Left lung (tissue), 4 donors: ENCODE measurements at regions not wholly inside any gene's neighbourhood (a gene's known extent, or its start where the extent isn't known, plus 50 kb on each side); places are given as distances from the start of the nearest gene placed in this dataset.

ENCODE experiments used
- ATAC-seq: fragments of 200-7000 bp; cut with Tn5 transposase; one replicate; pipeline ENCODE4 v1.9.1; 2020; ENCODE audit warnings: moderate library complexity
- DNase-seq, 4 donors: peaks; one replicate each; pipeline ENCODE4 v3.0.0-alpha.2; 2013 to 2020
- H3K27ac ChIP-seq, 2 donors: fragments of 200-600 bp; sonication (generic) in 1 of 2; one replicate each; pipeline versions ENCODE4 v1.5.0 to v1.8.0; 2020 to 2021
- H3K27me3 ChIP-seq, 2 donors: fragments of 200-600 bp; sonication (generic) in 1 of 2; one replicate each; pipeline versions ENCODE4 v1.5.0 to v1.8.0; 2020 to 2021
- H3K36me3 ChIP-seq, 2 donors: fragments of 200-600 bp; sonication (generic) in 1 of 2; one replicate each; pipeline versions ENCODE4 v1.5.0 to v1.8.0; 2020 to 2021
- H3K4me1 ChIP-seq, 2 donors: fragments of 200-600 bp; one replicate each; pipeline ENCODE4 v1.8.0; 2021
- H3K4me3 ChIP-seq, 2 donors: fragments of 200-600 bp; sonication (generic) in 1 of 2; one replicate each; pipeline versions ENCODE4 v1.5.0 to v1.8.0; 2020 to 2021; ENCODE audit warnings: mild to moderate bottlenecking in 1 of 2
- H3K9me3 ChIP-seq, 2 donors: fragments of 200-600 bp; sonication (generic) in 1 of 2; one replicate each; pipeline versions ENCODE4 v1.5.0 to v1.8.0; 2020 to 2021
- intact Hi-C, 2 donors: fragments of 100-400 bp; cut with DNase I; formaldehyde crosslinking; loops; one replicate each; pipeline versions ENCODE4 v1.11.2 to v1.14.2; 2022
- TF ChIP-seq, protein P1 (sequence below), 2 donors: fragments of 200-600 bp; sonication (generic) in 1 of 2; IDR thresholded peaks; one replicate each; pipeline versions ENCODE4 v1.5.0 to v1.8.0; 2021; ENCODE audit warnings: antibody characterized with exemption in 2 of 2
- donor health status: DM: no; HTN: yes; CAD: no.
- donor health status: DM: no; HTN: no; CAD: no.

GRCh38 chr12:58645946-58646345, 274.4 kb downstream of the LRIG3 start:
- Histone ChIP-seq H3K4me3 (no peak overlapping the region), H3K9me3 (no peaks in the 10 kb centered on the region), H3K4me1 (no peaks in the 10 kb centered on the region), H3K27me3 (no peaks in the 10 kb centered on the region), H3K36me3 (no peaks in the 10 kb centered on the region), H3K27ac (no peak overlapping the region)
- DNase-seq, result no peak
- ATAC-seq, result no peak
- TF ChIP-seq, protein P1, sequence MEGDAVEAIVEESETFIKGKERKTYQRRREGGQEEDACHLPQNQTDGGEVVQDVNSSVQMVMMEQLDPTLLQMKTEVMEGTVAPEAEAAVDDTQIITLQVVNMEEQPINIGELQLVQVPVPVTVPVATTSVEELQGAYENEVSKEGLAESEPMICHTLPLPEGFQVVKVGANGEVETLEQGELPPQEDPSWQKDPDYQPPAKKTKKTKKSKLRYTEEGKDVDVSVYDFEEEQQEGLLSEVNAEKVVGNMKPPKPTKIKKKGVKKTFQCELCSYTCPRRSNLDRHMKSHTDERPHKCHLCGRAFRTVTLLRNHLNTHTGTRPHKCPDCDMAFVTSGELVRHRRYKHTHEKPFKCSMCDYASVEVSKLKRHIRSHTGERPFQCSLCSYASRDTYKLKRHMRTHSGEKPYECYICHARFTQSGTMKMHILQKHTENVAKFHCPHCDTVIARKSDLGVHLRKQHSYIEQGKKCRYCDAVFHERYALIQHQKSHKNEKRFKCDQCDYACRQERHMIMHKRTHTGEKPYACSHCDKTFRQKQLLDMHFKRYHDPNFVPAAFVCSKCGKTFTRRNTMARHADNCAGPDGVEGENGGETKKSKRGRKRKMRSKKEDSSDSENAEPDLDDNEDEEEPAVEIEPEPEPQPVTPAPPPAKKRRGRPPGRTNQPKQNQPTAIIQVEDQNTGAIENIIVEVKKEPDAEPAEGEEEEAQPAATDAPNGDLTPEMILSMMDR (IDR thresholded peaks at IDR 0.05), result no peak
- intact Hi-C loops, result no loop called here

- no peaks in the 10 kb centered on the region for H3K4me1 ChIP-seq
- no peak overlapping the region for H3K27ac ChIP-seq
- no peak for DNase-seq
- H3K9me3 ChIP-seq, result no peaks in the 10 kb centered on the region
- no peaks in the 10 kb centered on the region for H3K36me3 ChIP-seq
- TF ChIP-seq, protein P1 (IDR thresholded peaks at IDR 0.05), result no peak
- intact Hi-C loops, result no loop called here
- H3K4me3 ChIP-seq, result no peak overlapping the region
- no peak for ATAC-seq
- no peaks in the 10 kb centered on the region for H3K27me3 ChIP-seq
Observed at GRCh38 chr12:58647495-58647894, 272.8 kb downstream of the LRIG3 start.

GRCh38 chr12:58648176-58648575, 272.1 kb downstream of the LRIG3 start:
- peaks cover 0 to under 1% of the 10 kb centered on the region in 2 donors for H3K9me3 ChIP-seq
- H3K27me3 ChIP-seq, result no peaks in the 10 kb centered on the region
- no peak overlapping the region for H3K4me3 ChIP-seq
- no peaks in the 10 kb centered on the region for H3K4me1 ChIP-seq
- H3K27ac ChIP-seq, result no peak overlapping the region
- intact Hi-C loops, result no loop called here
- H3K36me3 ChIP-seq, result no peaks in the 10 kb centered on the region
- TF ChIP-seq, protein P1 (IDR thresholded peaks at IDR 0.05), result no peak
- DNase-seq (no peak), ATAC-seq (no peak)

- intact Hi-C loops, result no loop called here
- DNase-seq (no peak), ATAC-seq (no peak)
- Histone ChIP-seq H3K27ac (no peak overlapping the region), H3K4me1 (no peaks in the 10 kb centered on the region), H3K4me3 (no peak overlapping the region), H3K9me3 (peaks cover 0 to 19% of the 10 kb centered on the region in 2 donors), H3K36me3 (no peaks in the 10 kb centered on the region), H3K27me3 (no peaks in the 10 kb centered on the region)
- TF ChIP-seq, protein P1 (IDR thresholded peaks at IDR 0.05), result no peak
Observed at GRCh38 chr12:58651850-58652249, 268.5 kb downstream of the LRIG3 start.

DNA sequence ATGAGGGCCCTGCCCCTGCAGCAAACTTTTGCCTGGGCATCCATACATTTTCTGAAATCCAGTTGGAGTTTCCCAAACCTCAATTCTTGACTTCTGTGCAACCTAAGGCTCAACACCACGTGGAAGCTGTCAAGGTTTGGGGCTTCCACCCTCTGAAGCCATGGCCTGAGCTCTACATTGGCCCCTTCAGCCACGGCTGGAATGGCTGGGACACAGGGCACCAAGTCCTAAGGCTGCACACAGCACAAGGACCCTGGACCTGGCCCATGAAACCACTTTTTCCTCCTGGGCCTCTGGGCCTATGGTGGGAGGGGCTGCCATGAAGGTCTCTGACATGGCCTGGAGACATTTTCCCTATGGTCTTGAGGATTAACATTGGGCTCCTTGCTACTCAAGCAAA, 266.3 kb downstream of the LRIG3 start:
- DNase-seq, result no peak
- no peaks in the 10 kb centered on the region for H3K4me1 ChIP-seq
- no peak for ATAC-seq
- H3K4me3 ChIP-seq, result no peak overlapping the region
- no peaks in the 10 kb centered on the region for H3K27me3 ChIP-seq
- H3K36me3 ChIP-seq, result no peaks in the 10 kb centered on the region
- intact Hi-C loops, result no loop called here
- TF ChIP-seq, protein P1 (IDR thresholded peaks at IDR 0.05), result no peak
- H3K9me3 ChIP-seq, result peaks cover 0 to 19% of the 10 kb centered on the region in 2 donors
- H3K27ac ChIP-seq, result no peak overlapping the region
